Fibroblast of lung (primary cell): ENCODE measurements at regions not wholly inside any gene's neighbourhood (a gene's known extent, or its start where the extent isn't known, plus 50 kb on each side); places are given as distances from the start of the nearest gene placed in this dataset.
"Not testable (repeated sequence)": the region's sequence is repeated elsewhere in the genome, so short reads cannot be mapped to it uniquely, and the experiment has no call there.

Experiments used
- CTCF ChIP-seq, 2 donors: IDR thresholded peaks in 1 of 2; conservative IDR thresholded peaks in 1 of 2; 1 replicate in 1 of 2; 2 replicates in 1 of 2; pipeline ENCODE4 v1.5.1; 2011 to 2012; ENCODE audit warnings: low read length in 2 of 2, control low read depth in 1 of 2, inconsistent platforms in 1 of 2, low read depth in 1 of 2, mild to moderate bottlenecking in 1 of 2
- EZH2 ChIP-seq: IDR thresholded peaks from 2 replicates; pipeline ENCODE4 v1.5.1; 2012; ENCODE audit warnings: low read length, control low read depth, mild to moderate bottlenecking; ENCODE audit errors: missing control alignments

- not testable (repeated sequence) for TF ChIP-seq CTCF (conservative IDR thresholded peaks at IDR 0.05 in 1 of 2, IDR thresholded peaks at IDR 0.05 in 1 of 2; ENCODE audit: low read depth in 1 of 2, low read length in 2 of 2); EZH2
Observed at GRCh38 chr2:163893444-163893843, 157.6 kb upstream of the FIGN start.
